ENCODE measurements at regions not wholly inside any gene's neighbourhood (a gene's known extent, or its start where the extent isn't known, plus 50 kb on each side); places are given as distances from the start of the nearest gene placed in this dataset.

- peak; percentile 83 for DNase-seq
These were observed 179.0 kb upstream of the KLF14 start for GRCh38 chr7:130912862-130913638.

DNA sequence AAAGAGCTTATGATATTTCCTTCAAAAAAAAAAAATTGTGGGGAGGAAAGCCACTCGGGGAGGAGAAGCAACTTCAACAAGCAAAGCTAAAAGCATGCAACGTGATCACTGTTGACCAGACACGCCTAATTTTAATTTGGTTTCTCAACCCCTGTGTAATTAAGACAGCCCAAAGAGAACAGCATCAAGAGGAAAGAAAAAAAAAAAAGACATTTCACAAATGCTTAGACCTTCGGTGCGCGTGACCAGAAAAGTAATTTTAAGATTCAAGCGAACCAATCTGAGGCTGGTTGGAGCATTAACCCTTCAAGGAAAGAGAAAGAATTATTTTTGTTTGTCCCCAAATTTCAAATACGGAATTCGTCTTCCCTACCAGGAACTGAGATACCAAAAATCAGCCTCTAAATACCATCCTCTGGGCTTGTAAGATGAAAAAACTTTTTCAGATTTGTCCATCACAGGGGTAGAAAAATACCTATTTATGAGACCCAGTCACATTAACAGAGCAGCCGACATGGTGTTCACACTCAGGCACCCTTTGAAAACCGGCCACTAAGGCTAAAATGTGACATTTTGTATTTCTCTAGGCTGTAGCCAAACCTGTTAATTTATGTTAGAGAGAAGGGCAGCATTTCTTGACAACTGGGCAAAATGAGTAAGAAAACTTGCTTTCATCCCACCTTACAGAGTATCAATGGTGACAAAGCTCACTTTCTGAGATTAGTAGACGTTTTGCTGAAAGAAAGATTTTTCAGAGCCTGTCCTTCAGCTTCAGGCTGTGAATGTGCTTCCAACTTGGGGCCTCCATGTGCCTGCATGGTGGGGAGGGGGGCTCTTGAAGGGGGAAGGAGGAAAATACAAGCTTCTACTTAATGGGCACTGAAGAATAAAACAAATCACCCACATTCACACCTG is 179.9 kb upstream of the KLF14 start:
- no peak for DNase-seq

DNA sequence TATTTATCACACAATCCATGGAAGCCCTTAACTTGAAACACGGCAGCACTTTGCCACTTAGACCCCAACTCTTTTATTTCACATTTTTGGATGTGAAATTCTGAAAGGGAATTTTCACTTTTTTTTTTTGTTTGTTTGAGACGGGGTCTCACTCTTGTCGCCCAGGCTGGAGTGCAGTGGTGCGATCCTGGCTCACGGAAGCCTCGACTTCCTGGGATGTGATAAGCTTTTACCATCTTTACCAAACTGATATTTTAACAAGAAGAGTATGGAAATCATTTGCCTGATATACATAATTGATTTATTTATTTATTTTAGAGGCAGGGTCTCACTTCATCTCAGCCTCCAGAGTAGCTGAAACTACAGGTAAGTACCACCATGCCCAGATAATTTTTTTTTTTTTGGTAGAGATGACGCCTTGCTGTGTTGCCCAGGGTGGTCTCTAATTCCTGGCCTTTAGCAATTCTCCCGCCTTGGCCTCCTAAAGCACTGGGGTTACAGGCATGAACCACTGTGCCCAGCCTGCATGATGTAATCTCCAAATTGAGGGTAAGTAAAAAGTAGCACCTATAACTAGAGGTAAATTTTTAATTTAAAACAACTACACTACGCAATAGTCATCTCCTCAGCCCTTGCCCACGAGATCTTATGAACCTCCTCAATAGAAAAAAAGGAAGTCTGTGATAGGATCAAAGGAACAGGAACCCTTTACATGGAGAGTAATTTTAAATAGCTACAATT is 180.7 kb upstream of the KLF14 start:
- DNase-seq: no peak

DNA sequence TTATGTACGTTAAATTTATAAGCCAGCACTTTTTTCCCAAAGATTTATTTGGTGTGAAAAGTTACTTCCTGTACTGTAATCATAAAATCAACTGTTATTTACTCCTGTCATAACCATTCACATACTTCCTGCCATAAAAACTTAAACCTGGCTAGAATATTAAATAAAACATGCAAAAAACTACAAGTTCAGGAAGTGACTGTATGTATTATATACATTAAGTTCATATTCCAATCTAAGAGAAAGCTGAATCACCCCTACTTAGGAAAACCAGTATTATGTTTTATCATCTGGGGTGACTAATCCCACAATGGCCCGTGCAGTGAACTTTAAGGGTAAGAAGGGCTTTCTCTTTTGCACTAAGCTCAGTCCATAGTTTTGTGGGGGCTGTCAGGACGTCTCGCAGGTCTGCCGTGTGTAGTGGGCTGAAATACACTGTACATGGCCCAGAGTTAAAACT is 183.7 kb upstream of the KLF14 start:
- DNase-seq: no peak

GRCh38 chr7:130918129-130919052 is 184.4 kb upstream of the KLF14 start:
- DNase-seq: no peak

DNA sequence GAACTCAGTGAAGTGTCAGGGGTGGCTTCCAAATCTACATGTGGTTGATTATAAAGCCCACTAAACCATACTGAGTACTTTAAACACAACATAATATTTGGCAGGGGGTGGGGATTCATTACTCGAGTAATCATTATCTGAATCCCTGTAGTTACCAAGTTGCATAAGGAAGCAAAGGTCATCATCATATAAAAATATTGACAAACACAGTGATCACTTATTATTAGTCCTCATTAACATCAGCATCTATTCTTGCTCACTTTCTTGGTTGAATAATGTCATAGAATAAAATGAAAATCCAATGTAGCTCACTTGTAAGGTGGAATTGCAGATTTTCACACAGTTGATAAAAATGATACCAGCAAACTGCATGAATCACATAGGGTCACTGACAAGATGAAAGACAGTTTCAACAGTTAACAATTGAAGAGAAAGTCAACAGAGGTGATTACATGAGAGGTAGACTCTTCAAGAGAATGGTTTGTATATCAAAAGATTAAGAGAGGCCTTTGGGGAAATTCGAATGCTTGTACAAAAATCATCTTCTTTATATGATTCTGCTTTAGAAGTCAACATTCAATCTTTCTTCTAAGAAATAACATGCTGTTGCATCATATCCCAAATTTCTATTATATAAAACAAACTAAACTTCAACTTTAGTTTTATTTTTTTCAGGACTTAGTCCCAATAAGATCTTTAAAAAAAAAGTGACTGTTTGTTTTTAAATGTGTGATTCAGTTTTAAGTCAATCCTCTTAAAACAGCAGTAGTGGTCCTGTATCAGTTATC is 185.5 kb upstream of the KLF14 start:
- no peak for DNase-seq

GRCh38 chr7:130920122-130920521 is 186.1 kb upstream of the KLF14 start:
- DNase-seq: no peak

GRCh38 chr7:130921391-130922180 is 187.6 kb upstream of the KLF14 start:
- no peak for DNase-seq

- DNase-seq: no peak
These were observed 188.5 kb upstream of the KLF14 start for GRCh38 chr7:130922206-130923112.

- no peak for DNase-seq
These were observed 189.4 kb upstream of the KLF14 start for GRCh38 chr7:130923365-130923764.

GRCh38 chr7:130923930-130924329 is 189.9 kb upstream of the KLF14 start:
- no peak for DNase-seq

- DNase-seq: no peak
These were observed 191.3 kb upstream of the KLF14 start for GRCh38 chr7:130925136-130925794.

DNA sequence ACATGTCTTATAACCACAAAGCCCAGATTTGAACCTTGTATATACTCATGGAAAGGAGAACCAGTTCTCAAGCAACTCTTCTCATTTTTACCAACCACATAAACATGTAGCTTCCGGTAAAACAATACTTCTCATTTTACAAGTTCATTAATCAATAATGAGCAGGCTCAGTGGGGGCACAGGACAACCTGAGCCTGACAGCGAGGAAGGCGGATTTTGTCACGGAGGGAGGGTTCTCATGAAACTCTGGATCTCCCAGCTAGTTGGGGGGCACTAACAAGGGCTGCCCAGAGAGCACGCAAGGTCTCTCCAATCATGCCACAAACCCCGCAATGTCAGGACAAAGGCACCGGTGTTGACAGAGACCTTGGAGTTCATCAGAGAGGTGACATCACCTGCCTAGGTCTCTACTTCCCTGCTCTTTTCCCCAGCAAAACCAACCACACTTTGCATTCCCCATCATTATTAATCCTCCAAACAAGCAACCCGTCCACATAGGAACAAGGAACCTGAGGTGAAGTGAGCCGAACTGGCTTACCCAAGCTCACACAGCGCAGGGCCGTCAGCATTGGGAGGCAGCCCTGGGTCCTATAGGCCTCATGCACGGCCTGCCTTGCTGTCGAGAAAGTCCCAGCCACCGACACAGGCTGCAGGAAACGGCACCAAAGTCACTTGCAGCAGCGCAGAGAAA is 192.1 kb upstream of the KLF14 start:
- no peak for DNase-seq

GRCh38 chr7:130927062-130927461 is 193.1 kb upstream of the KLF14 start:
- no peak for DNase-seq

DNA sequence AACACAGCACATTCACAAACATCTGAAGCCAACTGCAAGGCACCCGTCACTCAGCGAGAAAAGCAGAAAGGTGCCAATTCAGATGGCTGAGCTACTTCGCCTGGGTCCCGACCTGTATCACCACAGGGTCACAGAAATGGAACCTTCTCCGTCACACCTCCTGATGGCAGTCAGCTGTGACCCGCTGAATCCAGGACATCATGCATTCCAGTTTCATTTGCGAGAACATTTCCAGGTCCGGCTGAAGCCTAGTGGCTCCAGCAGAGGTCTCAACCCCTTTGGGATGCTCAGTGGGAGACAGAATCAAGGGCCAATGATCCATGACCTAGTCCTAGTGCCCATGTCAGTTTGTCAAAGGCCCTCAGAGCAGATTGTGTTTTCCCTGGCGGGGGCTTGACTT is 193.6 kb upstream of the KLF14 start:
- no peak for DNase-seq

GRCh38 chr7:130929896-130930659 is 196.1 kb upstream of the KLF14 start:
- peak; percentile 58 for DNase-seq

DNA sequence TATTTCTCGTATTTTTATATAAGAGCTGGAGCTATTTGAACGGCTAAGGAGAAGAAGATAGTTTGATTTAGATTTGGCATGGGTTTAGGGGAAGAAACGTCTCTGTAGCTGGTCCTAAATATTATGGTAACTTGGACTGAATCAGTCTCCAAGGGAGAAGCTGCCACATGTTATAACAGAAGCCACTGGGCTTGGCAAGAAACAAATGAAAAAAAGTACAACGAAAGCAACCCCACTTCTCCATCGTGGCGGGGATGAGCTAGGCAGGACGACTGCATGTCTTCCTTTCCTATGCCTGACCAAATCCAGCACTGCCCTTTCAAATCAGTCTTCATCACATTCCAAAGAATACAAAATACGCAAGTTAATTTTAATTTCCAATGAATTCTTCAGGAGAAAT is 196.7 kb upstream of the KLF14 start:
- DNase-seq: no peak
